ENCODE measurements at regions not wholly inside any gene's neighbourhood (a gene's known extent, or its start where the extent isn't known, plus 50 kb on each side); places are given as distances from the start of the nearest gene placed in this dataset.

GRCh38 chr1:166489356-166489669, 322.5 kb upstream of the FAM78B start:
- no peak for TF ChIP-seq FOXK2 (IDR thresholded peaks at IDR 0.05)
- TF ChIP-seq LEF1 (IDR thresholded peaks at IDR 0.05; ENCODE audit: borderline replicate concordance) = no peak
- TF ChIP-seq FOXM1 (IDR thresholded peaks at IDR 0.05; ENCODE audit: borderline replicate concordance) = no peak
- TF ChIP-seq SP1 (IDR thresholded peaks at IDR 0.05) = no peak
- TF ChIP-seq PKNOX1 (IDR thresholded peaks at IDR 0.05) = no peak
- TF ChIP-seq SUZ12 (IDR thresholded peaks at IDR 0.05) = no peak
- no peak for TF ChIP-seq BHLHE40 (IDR thresholded peaks at IDR 0.05; ENCODE audit: borderline replicate concordance)
- TF ChIP-seq ELF4 (IDR thresholded peaks at IDR 0.05) = no peak
- no peak for TF ChIP-seq ARNT (IDR thresholded peaks at IDR 0.05)
- no peak for TF ChIP-seq TARDBP (IDR thresholded peaks at IDR 0.05)
- no peak for TF ChIP-seq NFRKB (IDR thresholded peaks at IDR 0.05)
- TF ChIP-seq HDGF (IDR thresholded peaks at IDR 0.05; ENCODE audit: borderline replicate concordance) = no peak
- no peak for TF ChIP-seq CTBP1 (IDR thresholded peaks at IDR 0.05; ENCODE audit: borderline replicate concordance)
- TF ChIP-seq FOXA1 (IDR thresholded peaks at IDR 0.05) = no peak
